Effector memory CD8-positive, alpha-beta T cell (primary cell): ENCODE measurements at regions not wholly inside any gene's neighbourhood (a gene's known extent, or its start where the extent isn't known, plus 50 kb on each side); places are given as distances from the start of the nearest gene placed in this dataset.

Experiments used
- ATAC-seq: fragments of 150-1000 bp; cut with Tn5 transposase; replicated peaks from 2 replicates; pipeline ENCODE4 v1.10.0; 2021; ENCODE audit warnings: mild to moderate bottlenecking, moderate library complexity
- DNase-seq, 3 experiments: peaks; one replicate each; pipeline ENCODE4 v3.0.0; 2021
- H3K27ac Mint-ChIP-seq, 2 donors: one replicate each; pipeline ENCODE4 v1.8.0; 2022; ENCODE audit warnings: mild to moderate bottlenecking in 2 of 2, mixed read lengths in 2 of 2, moderate library complexity in 2 of 2
- H3K27me3 Mint-ChIP-seq, 2 donors: one replicate each; pipeline ENCODE4 v1.8.0; 2022; ENCODE audit warnings: mixed read lengths in 2 of 2
- H3K36me3 Mint-ChIP-seq: one replicate; pipeline ENCODE4 v1.8.0; 2022; ENCODE audit warnings: mild to moderate bottlenecking, moderate library complexity, mixed read lengths; ENCODE audit not compliant: insufficient read depth
- H3K4me1 Mint-ChIP-seq, 2 donors: one replicate each; pipeline ENCODE4 v1.8.0; 2022; ENCODE audit warnings: low read depth in 2 of 2, mixed read lengths in 2 of 2
- H3K4me3 Mint-ChIP-seq, 2 donors: one replicate each; pipeline ENCODE4 v1.8.0; 2022; ENCODE audit warnings: mild to moderate bottlenecking in 2 of 2, mixed read lengths in 2 of 2, moderate library complexity in 2 of 2
- H3K9me3 Mint-ChIP-seq, 2 donors: one replicate each; pipeline ENCODE4 v1.8.0; 2022; ENCODE audit warnings: mixed read lengths in 2 of 2

DNA sequence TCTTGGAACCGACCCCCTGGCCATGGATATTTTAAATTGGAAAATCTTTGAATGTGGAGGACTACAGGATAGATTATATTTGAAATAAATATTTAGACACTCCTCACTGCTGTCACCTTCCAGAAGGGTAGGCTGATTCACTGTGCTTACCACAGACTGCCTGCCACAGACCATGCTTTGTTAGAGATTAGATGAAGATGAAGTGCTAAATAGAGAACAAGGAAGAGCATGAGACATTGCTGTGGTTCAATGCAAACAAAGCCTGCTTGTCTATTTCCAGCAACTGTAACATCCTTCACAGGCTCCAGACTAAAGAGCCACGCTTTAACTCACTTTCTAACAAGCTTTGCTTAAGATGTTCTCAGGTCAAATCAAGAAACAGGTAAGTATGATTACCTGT lies 81.0 kb upstream of the TMEM17 start:
- no peaks in the 10 kb centered on the region for H3K36me3 Mint-ChIP-seq
- H3K27me3 Mint-ChIP-seq, result peaks cover 23 to 48% of the 10 kb centered on the region in 2 donors
- no peak overlapping the region for H3K27ac Mint-ChIP-seq
- H3K9me3 Mint-ChIP-seq, result no peaks in the 10 kb centered on the region
- H3K4me3 Mint-ChIP-seq, result no peak overlapping the region
- ATAC-seq, result no peak
- no peaks in the 10 kb centered on the region for H3K4me1 Mint-ChIP-seq
- DNase-seq, result no peak

DNA sequence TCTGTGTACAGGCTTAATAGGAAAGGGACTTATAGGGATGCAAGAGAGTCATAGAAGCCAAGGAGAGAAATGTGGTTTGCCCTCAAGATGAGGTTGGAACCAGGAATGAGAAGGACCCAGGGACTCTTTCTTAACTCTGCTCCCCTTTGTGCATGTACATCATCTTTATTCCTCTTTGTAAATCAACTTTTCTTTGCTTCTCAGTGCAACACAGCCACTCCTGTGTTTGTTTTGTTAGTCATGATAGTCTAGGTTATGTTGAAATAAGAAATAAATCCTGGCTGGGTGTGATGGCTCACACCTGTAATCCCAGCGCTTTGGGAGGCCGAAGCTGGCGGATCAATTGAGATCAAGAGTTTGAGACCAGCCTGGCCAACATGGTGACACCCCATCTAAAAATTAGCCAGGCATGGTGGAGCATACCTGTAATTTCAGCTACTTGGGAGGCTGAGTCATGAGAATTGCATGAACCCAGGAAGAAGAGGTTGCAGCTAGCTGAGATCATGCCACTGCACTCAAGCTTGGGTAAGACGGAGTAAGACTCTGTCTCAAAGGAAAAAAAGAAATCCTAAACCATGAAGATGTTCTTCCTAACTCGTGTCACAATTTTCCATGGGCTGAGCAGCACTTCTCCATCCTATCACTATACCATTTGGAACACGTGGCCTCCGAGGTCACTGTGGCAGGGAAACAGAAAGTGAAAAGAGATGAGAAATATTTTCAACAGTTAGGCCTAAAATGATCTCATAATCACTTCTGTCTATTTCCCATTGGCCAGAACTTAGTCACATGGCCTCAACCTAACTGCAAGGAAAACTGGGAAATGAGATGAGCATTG lies 73.0 kb upstream of the TMEM17 start:
- H3K27me3 Mint-ChIP-seq, result peaks cover 18 to 19% of the 10 kb centered on the region in 2 donors
- no peaks in the 10 kb centered on the region for H3K36me3 Mint-ChIP-seq
- H3K4me3 Mint-ChIP-seq, result no peak overlapping the region
- no peaks in the 10 kb centered on the region for H3K4me1 Mint-ChIP-seq
- no peaks in the 10 kb centered on the region for H3K9me3 Mint-ChIP-seq
- DNase-seq, result no peak
- ATAC-seq, result no peak
- no peak overlapping the region for H3K27ac Mint-ChIP-seq

DNA sequence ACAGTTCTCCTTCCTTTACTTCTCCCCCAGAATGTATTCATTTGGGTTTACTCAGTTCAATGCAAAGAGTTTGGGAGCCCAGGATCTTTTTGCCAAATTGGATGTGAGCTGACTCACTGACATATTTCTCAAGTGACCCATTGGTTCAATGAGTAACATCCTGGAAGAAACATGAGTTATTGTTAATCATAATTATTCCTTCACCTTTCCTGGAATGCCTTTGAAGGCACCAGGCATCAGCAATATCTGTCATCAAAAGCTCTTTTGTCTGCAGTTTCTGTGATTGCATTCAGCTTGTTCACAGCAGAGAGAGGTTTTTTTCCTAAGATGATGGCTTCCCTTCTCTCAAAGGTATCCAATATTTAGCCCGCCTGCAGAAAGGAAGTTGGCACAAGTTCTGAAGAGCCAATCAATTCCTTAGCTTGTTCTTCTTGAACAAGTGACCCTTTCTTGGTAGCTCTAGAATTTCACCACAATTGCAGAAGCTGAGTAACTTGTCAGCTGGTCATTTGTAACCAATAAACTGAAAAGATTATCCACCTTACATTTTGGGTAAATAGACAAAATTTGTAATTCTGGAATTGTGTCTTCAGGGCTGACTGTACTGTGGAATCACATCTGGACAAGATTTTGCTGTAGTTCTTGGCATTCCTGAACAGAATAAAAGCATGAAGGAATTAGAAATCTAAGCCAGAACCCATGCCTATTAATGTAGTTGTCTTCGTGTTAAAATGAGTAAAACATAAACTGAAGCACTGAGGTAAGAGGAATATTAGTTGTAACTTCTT lies 72.2 kb upstream of the TMEM17 start:
- peaks cover 19 to 25% of the 10 kb centered on the region in 2 donors for H3K27me3 Mint-ChIP-seq
- DNase-seq (no peak), ATAC-seq (no peak)
- H3K4me3 Mint-ChIP-seq, result no peak overlapping the region
- H3K36me3 Mint-ChIP-seq, result no peaks in the 10 kb centered on the region
- H3K9me3 Mint-ChIP-seq, result no peaks in the 10 kb centered on the region
- no peak overlapping the region for H3K27ac Mint-ChIP-seq
- no peaks in the 10 kb centered on the region for H3K4me1 Mint-ChIP-seq

DNA sequence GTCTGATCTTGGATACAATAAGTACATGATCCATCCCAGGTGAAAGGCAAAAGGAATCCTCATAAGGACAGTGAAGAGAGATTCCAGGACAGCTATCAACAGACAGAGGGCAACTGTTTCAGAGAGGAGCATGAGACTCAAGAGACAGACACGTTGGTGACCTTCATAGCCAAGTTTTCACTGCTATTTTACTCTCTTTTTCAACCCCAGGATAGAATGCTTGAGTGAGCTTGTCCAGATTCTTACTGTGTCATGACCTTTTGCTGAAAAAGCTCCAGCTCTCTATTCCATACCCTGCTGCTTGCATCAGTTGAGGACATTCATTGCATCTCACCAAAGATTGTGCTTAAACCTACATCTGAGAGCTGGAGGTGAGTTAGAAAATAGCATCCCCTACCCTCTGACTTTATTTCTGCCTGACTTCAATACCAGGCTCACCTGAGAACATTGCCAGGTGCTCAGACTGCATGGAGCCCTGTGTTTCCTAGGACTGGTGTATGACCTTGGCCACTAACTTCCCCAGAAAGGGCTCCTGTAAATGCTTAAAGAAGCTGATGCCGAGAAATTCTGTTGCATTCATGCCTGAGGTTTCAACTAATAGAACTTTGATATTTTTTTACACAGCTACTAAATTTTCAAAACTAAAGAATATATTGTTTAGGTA lies 70.4 kb upstream of the TMEM17 start:
- Mint-ChIP-seq H3K9me3 (no peaks in the 10 kb centered on the region), H3K4me3 (no peak overlapping the region), H3K27ac (no peak overlapping the region), H3K27me3 (peaks cover 34 to 36% of the 10 kb centered on the region in 2 donors), H3K36me3 (no peaks in the 10 kb centered on the region), H3K4me1 (no peaks in the 10 kb centered on the region)
- ATAC-seq (no peak), DNase-seq (no peak)

GRCh38 chr2:62573936-62574335 lies 67.9 kb upstream of the TMEM17 start:
- ATAC-seq, result no peak
- DNase-seq, result no peak
- H3K4me3 Mint-ChIP-seq, result no peak overlapping the region
- no peaks in the 10 kb centered on the region for H3K9me3 Mint-ChIP-seq
- peaks cover 46 to 57% of the 10 kb centered on the region in 2 donors for H3K27me3 Mint-ChIP-seq
- no peak overlapping the region for H3K27ac Mint-ChIP-seq
- H3K4me1 Mint-ChIP-seq, result no peaks in the 10 kb centered on the region
- no peaks in the 10 kb centered on the region for H3K36me3 Mint-ChIP-seq

- DNase-seq, result no peak
- no peak overlapping the region for H3K4me3 Mint-ChIP-seq
- peaks cover 46 to 57% of the 10 kb centered on the region in 2 donors for H3K27me3 Mint-ChIP-seq
- H3K27ac Mint-ChIP-seq, result no peak overlapping the region
- no peaks in the 10 kb centered on the region for H3K36me3 Mint-ChIP-seq
- no peaks in the 10 kb centered on the region for H3K4me1 Mint-ChIP-seq
- ATAC-seq, result no peak
- no peaks in the 10 kb centered on the region for H3K9me3 Mint-ChIP-seq
These were observed 67.2 kb upstream of the TMEM17 start for GRCh38 chr2:62573137-62573731.

GRCh38 chr2:62570861-62571698 lies 65.1 kb upstream of the TMEM17 start:
- no peaks in the 10 kb centered on the region for H3K4me1 Mint-ChIP-seq
- H3K27ac Mint-ChIP-seq, result peak overlapping the region in 1 of 2 donors; percentile 41
- DNase-seq (no peak), ATAC-seq (no peak)
- H3K27me3 Mint-ChIP-seq, result peaks cover 46 to 57% of the 10 kb centered on the region in 2 donors
- H3K9me3 Mint-ChIP-seq, result no peaks in the 10 kb centered on the region
- H3K4me3 Mint-ChIP-seq, result no peak overlapping the region
- H3K36me3 Mint-ChIP-seq, result no peaks in the 10 kb centered on the region

DNA sequence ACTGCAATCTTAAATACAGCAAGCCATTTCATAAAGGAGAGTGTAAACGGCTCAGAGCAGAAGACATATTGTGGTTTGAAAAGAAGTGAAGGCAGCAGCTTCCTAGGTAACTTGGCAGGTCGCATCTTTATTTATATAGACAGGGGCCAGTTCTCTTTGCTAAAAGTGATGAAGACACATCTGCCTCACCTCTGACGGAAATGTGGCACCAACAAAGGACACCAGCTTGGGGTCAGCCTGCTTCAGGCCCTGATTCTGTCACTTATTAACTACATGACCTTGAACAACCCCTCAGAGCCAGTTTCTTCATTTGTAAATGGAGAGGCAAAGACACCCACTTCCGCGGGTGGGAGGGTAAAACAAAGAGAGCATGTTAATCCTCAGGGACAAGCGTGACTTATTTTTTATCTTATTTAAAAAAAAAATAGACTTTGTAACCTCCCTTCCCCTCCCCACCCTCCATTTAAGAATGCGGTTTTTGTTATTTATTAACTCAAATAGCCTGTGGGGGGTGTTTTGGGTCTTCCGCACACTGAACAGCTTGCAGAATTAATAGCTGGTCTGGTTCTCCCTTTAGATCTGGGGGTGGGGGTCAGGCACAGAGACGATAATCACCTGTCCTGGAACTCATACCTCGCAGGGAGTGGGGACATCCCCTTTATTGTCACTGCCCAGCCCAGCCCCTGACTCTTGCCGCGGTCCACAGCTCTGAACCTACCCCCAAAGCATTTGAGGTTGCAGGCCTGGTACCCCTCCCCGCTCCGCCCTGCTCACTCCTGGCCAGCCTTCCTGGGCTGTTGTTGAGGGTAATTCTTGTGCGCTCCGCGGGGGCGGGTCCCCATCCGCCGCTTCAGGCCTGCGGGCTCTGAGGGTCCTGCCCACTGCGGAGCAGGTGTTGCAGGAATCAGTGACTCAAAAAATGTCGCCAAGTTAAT lies 64.2 kb upstream of the TMEM17 start:
- no peaks in the 10 kb centered on the region for H3K4me1 Mint-ChIP-seq
- H3K9me3 Mint-ChIP-seq, result no peaks in the 10 kb centered on the region
- peaks cover 45 to 57% of the 10 kb centered on the region in 2 donors for H3K27me3 Mint-ChIP-seq

GRCh38 chr2:62568983-62569837 lies 63.2 kb upstream of the TMEM17 start:
- no peak overlapping the region for H3K27ac Mint-ChIP-seq
- DNase-seq, result no peak
- H3K36me3 Mint-ChIP-seq, result no peaks in the 10 kb centered on the region
- no peak for ATAC-seq
- H3K4me1 Mint-ChIP-seq, result no peaks in the 10 kb centered on the region
- H3K4me3 Mint-ChIP-seq, result no peak overlapping the region
- peaks cover 36 to 49% of the 10 kb centered on the region in 2 donors for H3K27me3 Mint-ChIP-seq
- H3K9me3 Mint-ChIP-seq, result no peaks in the 10 kb centered on the region

More for the DNA sequence above, 64.2 kb upstream of the TMEM17 start:
- no peak overlapping the region for H3K4me3 Mint-ChIP-seq
- H3K36me3 Mint-ChIP-seq, result no peaks in the 10 kb centered on the region
- no peak for ATAC-seq
- no peak overlapping the region for H3K27ac Mint-ChIP-seq
- DNase-seq, result no peak

DNA sequence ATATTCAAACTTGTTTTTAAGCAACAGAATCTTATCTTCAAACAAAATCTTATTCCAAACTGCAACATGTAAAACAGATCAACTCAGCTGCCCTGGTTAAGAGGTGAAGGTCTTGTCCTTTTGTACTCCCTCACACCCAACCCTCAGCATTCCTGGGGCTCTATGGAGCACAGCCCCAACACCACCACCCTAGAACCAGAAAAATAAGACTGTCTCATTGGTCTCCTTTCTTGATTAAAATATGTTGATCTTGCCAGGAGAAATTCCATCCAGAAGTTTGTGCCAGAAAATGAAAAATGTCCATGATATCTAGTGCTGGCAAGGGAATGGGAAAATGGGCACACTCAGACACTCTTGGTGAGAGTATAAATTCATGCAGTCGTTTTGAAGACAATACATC lies 62.1 kb upstream of the TMEM17 start:
- no peaks in the 10 kb centered on the region for H3K36me3 Mint-ChIP-seq
- no peaks in the 10 kb centered on the region for H3K4me1 Mint-ChIP-seq
- DNase-seq, result no peak
- ATAC-seq, result no peak
- H3K4me3 Mint-ChIP-seq, result no peak overlapping the region
- no peak overlapping the region for H3K27ac Mint-ChIP-seq
- no peaks in the 10 kb centered on the region for H3K9me3 Mint-ChIP-seq
- H3K27me3 Mint-ChIP-seq, result peaks cover 25 to 37% of the 10 kb centered on the region in 2 donors

DNA sequence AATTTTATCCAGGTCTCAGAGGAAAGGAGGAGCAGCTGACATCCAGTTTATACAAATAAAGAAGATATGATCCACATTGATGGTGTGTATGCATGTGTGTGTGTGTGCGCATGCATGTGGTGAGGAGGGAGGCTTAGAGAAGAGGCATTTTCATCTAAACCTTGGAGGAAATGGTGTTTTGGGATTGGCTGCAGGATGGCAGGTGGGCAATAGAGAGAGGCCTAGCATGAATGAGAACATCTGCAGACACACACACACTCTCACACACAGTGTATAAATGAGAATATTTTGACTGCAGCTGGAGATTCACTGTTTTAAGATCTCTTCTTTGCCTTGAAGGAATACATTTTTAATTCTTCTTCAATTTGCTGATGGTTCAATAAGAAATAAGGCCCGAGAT lies 61.7 kb upstream of the TMEM17 start:
- H3K27ac Mint-ChIP-seq, result no peak overlapping the region
- no peaks in the 10 kb centered on the region for H3K36me3 Mint-ChIP-seq
- H3K27me3 Mint-ChIP-seq, result peaks cover 21 to 37% of the 10 kb centered on the region in 2 donors
- no peaks in the 10 kb centered on the region for H3K4me1 Mint-ChIP-seq
- H3K9me3 Mint-ChIP-seq, result no peaks in the 10 kb centered on the region
- no peak for DNase-seq
- no peak overlapping the region for H3K4me3 Mint-ChIP-seq
- no peak for ATAC-seq
